HCEC 1CT (cell line): ENCODE measurements at regions not wholly inside any gene's neighbourhood (a gene's known extent, or its start where the extent isn't known, plus 50 kb on each side); places are given as distances from the start of the nearest gene placed in this dataset.
"Not testable (repeated sequence)": the region's sequence is repeated elsewhere in the genome, so short reads cannot be mapped to it uniquely, and the experiment has no call there.

Experiments
- DNase-seq: peaks from one replicate; pipeline ENCODE4 v3.0.0-alpha.2; 2017

DNA sequence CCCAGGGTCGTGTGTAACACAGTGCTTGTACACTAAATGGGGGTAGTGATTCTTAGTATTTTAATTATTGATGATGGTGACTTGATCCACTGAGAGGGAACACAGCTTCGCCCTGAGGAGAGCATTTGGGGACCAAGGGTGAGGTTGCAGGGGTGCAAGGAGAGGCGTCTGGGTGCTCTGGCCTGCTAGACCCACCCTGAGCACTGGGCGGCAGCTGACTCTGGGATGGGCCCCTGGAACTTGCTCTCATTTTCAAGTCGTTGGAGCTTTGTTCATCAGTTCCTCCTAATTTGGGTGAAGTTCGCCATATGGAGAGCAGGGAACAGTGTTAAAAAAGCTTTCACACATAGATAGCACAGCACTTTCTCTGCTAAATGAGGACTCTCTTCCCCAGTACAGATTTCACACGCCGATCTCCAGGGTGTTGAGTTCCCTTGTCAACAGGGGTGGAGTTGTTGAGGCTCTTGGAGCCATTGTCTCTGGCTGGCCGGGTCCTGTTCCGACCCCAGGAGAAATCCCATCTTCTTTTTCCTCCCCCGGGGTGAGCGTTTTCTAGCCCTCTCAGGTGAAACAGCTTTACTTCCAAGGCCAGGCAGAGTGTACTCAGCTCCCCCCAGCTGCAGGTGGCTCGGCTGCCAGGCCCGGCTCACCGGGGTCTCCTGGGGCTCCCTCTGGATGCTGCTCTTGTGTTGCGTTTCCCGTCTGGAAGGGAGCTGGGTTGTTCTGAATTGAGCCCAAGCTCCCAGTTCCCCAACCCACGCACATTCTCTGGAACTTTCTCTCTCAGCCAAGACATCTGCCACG, 367.4 kb downstream of the RPS6KC1 start:
- DNase-seq: no peak

GRCh38 chr1:213419401-213420030, 368.5 kb downstream of the RPS6KC1 start:
- no peak for DNase-seq

- not testable (repeated sequence) for DNase-seq
Observed at GRCh38 chr1:213421178-213421577, 370.1 kb downstream of the RPS6KC1 start.

DNA sequence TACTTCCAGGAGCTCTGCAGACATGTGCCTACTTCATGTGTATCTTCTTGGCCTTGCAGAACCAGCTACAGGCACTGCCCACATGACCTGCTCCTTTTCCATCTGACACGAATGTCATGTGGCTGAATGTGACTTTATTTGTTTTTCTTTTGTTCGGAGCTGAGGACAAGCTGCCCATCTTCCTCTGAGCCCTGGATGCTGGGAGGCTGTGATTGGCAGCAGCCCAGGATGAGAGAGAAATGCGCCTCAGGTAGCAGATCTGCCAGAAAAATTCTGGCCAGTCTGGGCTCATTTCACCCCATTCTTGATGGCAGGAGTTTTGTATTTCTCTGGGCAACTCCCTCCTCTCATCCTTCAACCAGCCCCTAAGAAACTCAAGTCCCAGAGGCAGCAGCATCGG, 372.0 kb downstream of the RPS6KC1 start:
- DNase-seq: no peak

DNA sequence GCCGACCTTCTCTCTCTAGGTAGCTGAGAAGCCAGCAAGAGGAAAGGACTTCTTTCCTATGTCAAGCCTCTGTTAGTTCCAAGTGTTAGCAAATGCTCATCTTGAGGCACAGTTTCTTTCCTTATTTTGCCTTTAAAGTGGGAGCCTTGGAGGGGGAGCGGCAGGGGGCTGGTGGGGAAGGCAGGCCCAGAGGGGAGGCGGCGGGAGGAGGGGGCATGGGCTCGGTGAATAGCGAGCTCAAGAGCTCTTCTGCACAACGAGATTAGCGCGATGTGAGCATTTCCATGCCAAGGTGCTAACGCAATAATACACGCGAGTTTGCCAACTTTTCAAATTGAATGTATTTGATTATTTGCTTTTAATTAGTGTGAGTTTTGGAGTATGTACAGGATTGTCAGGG, 372.6 kb downstream of the RPS6KC1 start:
- DNase-seq: no peak

DNA sequence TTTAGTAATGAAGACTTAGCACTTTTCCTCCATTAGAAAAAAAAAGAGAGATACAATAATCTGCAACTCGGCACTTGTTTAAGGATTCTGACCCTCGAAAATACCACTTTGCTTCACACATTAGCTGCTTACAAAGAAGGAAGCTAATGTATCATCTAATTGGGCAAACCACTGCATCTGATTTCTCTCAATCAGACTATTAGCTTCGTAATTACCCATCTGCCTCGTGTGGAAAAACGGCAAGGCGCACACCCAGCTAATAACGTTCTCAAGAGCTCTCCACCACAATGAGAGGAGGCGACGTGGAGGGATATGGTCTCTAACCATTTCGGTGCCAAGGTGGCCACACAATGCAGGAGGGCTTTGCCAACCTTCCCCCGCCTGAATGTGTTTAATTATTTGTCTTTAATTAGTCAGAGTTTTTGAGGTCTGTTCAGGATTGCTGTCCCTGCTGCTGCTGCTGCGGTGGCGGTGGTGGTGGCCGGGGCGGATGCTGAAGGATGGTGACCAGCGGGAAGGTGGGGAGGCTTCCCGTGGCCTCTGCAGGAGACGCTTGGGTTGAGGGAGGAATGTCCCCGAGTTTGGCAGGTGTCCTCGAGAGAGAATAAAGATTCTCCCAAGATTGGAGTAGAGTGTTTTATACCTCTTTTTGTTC, 374.5 kb downstream of the RPS6KC1 start:
- DNase-seq: no peak

DNA sequence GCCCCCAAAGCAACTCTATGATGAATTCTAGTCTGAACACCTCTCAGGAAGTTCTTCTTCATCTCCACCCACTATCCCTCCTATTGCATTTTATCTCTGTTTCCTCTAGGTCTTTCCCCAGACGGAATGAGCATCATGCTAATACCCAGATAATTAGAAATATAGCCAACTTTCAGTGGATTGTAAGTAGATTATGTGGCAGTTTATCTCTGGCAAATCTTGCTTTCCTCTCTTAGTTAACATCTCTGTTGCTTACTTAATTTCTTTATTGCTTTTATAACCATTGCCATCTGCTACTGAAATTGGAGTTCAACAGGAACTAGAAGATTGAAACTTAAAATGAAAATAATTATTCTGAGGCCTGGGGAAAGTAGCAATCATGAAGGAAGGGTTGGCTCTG, 378.6 kb downstream of the RPS6KC1 start:
- DNase-seq: no peak

- DNase-seq: no peak
Observed at GRCh38 chr1:213435715-213436114, 384.7 kb downstream of the RPS6KC1 start.

DNA sequence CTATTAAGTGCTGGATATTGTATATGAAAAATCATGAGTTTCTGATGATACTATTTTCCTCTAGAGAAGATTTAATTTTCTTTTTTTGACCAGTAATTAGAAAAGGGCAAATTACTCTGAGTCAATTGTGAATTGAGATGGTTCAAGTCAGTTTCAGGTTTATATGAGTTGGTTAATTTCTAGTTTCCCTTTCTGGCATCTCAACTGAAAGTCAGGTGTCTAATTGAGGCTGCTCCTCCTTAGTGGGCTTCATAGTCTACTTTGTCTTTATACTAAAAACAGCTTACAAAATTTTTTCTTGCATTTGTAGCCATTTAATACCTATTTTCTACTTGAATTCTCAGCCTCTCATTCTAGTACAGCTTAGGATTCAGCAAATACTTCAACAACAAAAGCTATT, 387.3 kb downstream of the RPS6KC1 start:
- no peak for DNase-seq

GRCh38 chr1:213439703-213440102, 388.7 kb downstream of the RPS6KC1 start:
- no peak for DNase-seq

GRCh38 chr1:213440766-213441165, 389.7 kb downstream of the RPS6KC1 start:
- no peak for DNase-seq

GRCh38 chr1:213443415-213443814, 392.4 kb downstream of the RPS6KC1 start:
- no peak for DNase-seq

DNA sequence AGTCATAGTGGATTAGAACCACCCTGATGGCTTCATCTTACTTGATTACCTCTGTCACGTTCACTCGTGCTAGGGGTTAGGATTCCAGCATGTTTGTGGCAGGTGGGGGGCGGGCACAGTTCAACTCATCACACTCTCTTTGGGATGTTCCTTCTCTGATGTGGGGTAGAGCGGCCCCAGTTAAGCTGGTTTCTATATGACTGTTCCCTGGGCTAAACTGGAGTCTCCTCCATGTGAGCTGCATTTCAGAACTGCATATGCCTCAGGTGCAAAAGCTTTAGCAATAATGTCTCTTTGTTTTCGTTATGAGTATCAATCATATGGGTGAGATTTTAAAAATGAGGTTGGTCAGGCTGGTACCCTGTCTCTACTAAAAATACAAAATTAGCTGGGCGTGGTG, 393.2 kb downstream of the RPS6KC1 start:
- DNase-seq: no peak

- DNase-seq: no peak
Observed at GRCh38 chr1:213446496-213446895, 395.5 kb downstream of the RPS6KC1 start.

DNA sequence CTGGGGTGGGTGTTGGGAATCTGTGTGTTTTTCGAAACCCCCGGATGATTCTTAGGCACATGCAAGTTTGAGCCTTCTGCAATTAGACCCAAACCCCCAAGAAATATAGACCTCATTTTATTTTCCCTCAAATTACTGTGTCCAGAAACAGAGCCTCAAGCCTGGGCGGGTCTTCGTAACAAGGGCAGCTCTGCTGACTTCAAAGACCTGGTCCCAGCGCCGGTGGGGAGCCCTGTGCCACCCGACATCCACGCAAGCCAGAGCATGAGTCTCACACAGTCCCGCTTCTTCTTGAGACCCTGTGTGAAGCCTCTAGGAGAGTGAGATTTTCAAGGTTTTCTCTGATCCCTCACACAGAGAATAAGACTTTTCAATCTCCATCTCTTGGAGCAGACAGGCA, 397.3 kb downstream of the RPS6KC1 start:
- DNase-seq: no peak

DNA sequence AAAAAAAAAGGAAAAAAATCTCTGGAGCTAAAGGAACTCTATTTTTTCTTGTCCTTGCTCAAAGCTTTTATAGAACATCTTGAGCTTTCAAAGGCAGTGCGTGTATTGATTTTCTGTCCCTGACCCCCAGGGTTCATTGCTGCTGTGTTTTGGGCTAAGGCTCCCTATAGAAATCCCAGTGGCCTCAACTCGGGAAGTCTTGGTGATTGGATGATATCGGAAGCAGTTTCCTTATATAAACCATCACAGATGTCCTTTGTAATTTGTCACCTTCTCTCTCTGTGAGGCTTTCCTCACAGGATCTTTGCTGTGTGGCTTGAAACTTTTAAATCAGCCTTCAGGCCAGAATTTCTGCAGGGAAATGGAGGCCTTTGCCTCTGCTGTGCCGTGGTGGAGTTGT, 397.7 kb downstream of the RPS6KC1 start:
- no peak for DNase-seq

DNA sequence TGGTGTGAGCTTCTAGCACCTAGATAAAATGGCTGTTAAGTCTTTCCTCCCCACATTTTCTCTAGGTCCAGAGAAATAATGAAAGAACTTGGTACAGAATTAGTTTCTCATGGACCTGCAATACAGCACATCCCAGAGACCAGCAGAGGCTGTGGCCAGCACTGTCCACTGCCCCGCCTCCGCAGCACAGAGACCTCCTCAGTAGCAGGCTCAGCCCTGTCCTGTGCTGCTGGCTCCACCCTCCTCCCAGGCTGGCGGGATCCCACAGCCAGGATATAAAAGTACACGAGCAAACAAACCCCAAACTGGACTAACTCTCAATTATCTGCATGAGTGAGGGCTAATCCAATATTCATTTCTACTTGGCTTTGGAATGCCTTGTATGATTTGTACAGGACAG, 401.5 kb downstream of the RPS6KC1 start:
- no peak for DNase-seq

- no peak for DNase-seq
Observed at GRCh38 chr1:213457186-213457585, 406.1 kb downstream of the RPS6KC1 start.

- DNase-seq: no peak
Observed at GRCh38 chr1:213457733-213458132, 406.7 kb downstream of the RPS6KC1 start.

GRCh38 chr1:213462374-213462773, 411.3 kb downstream of the RPS6KC1 start:
- DNase-seq: not testable (repeated sequence)

- no peak for DNase-seq
Observed at GRCh38 chr1:213464786-213465460, 413.9 kb downstream of the RPS6KC1 start.

- no peak for DNase-seq
Observed at GRCh38 chr1:213466541-213466940, 415.5 kb downstream of the RPS6KC1 start.

DNA sequence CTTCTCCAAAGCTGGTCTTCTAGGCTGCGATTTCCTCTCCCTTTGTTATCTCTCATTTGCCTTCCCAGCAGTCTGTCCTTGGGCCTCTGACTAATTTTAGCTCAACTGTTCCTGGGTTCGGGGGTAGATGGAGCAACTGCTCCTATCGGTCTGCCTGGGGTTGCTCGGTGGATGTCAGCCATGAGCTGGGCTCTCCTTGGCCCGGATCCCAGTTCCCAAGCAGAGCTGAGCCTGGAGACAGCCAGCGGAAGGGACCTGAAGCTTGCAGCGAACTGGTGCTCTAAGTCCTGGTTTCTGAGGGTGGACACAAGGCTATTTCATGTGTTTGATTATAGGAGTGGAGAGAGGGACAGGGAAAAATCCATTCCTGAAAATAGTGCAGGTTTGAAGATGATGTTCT, 423.0 kb downstream of the RPS6KC1 start:
- no peak for DNase-seq

- DNase-seq: no peak
Observed at GRCh38 chr1:213481395-213481794, 430.4 kb downstream of the RPS6KC1 start.
